ENCODE measurements at regions not wholly inside any gene's neighbourhood (a gene's known extent, or its start where the extent isn't known, plus 50 kb on each side); places are given as distances from the start of the nearest gene placed in this dataset.
A peak's percentile ranks its signal among the peaks of the same experiment; 100 is the strongest.

- H3K9ac ChIP-seq (ENCODE audit: low read depth, low read length), result no peak overlapping the region
- H3K4ac ChIP-seq (ENCODE audit: low read depth, low read length), result no peak overlapping the region
- WGBS, 2 experiments (ENCODE audit: extremely low coverage in 2 of 2, insufficient read length in 1 of 2), result no CpG with 5 or more reads among the region's 2 CpGs
- no peak overlapping the region for H2AK5ac ChIP-seq (ENCODE audit: low read depth, low read length)
- H3K27ac ChIP-seq (ENCODE audit: insufficient read depth, low read length), result no peak overlapping the region
- H3K18ac ChIP-seq (ENCODE audit: low read depth, low read length), result no peak overlapping the region
- no peaks in the 10 kb centered on the region for H3K27me3 ChIP-seq (ENCODE audit: control insufficient read depth, insufficient read depth, low read length)
- H2BK120ac ChIP-seq (ENCODE audit: low read depth, low read length), result no peak overlapping the region
- TF ChIP-seq MAFK (IDR thresholded peaks at IDR 0.05; ENCODE audit: low read depth, low read length) (peak; percentile 39), FOS (IDR thresholded peaks at IDR 0.05; ENCODE audit: low read depth, low read length) (no peak), SMC3 (IDR thresholded peaks at IDR 0.05; ENCODE audit: low read depth, low read length) (no peak)
- no peak overlapping the region for H4K91ac ChIP-seq (ENCODE audit: insufficient read depth, low read depth, low read length)
- H2BK20ac ChIP-seq (ENCODE audit: low read depth, low read length), result no peak overlapping the region
- H3K4me2 ChIP-seq (ENCODE audit: low read depth, low read length), result no peak overlapping the region
- no peak overlapping the region for H3K14ac ChIP-seq (replicated peaks; ENCODE audit: low read depth, low read length)
- no peaks in the 10 kb centered on the region for H3K9me1 ChIP-seq (ENCODE audit: insufficient read depth, low read length)
- no peak overlapping the region for H3K4me3 ChIP-seq (ENCODE audit: insufficient read depth, low read depth, low read length)
- no peaks in the 10 kb centered on the region for H3K9me3 ChIP-seq (ENCODE audit: control insufficient read depth, insufficient read depth, low read length)
- no peak overlapping the region for H4K5ac ChIP-seq (ENCODE audit: low read depth, low read length)
- CTCF ChIA-PET, result no interaction called here
- H4K8ac ChIP-seq (ENCODE audit: low read depth in 2 of 2, low read length in 2 of 2), result no peak overlapping the region
- intact Hi-C loops (cut with micrococcal nuclease) (no loop called here), in situ Hi-C loops (cut with MboI; ENCODE audit: low sequenced_read_pairs) (no loop called here), dilution Hi-C loops (cut with HindIII; ENCODE audit: low sequenced_read_pairs, unreplicated experiment) (no loop called here)
- no peak overlapping the region for H2AFZ ChIP-seq (replicated peaks; ENCODE audit: low read length, poor library complexity)
- no peak overlapping the region for H2BK5ac ChIP-seq (ENCODE audit: low read depth, low read length, poor library complexity, severe bottlenecking)
- no peaks in the 10 kb centered on the region for H3K79me1 ChIP-seq (ENCODE audit: low read depth in 1 of 2, low read length in 2 of 2)
- H4K20me1 ChIP-seq (ENCODE audit: insufficient read depth, low read length), result no peaks in the 10 kb centered on the region
- ATAC-seq (ENCODE audit: low read depth) (no peak), DNase-seq (no peak)
- POLR2A ChIA-PET (ENCODE audit: unreplicated experiment), result no interaction called here
- no TSS peak for BruUV-seq (replicated peaks)
- no peak overlapping the region for H2AK9ac ChIP-seq (replicated peaks; ENCODE audit: low read depth, low read length, poor library complexity)
- H2BK15ac ChIP-seq (ENCODE audit: low read depth, low read length), result no peak overlapping the region
- no peak overlapping the region for H3K56ac ChIP-seq (ENCODE audit: extremely low read depth, insufficient read depth, low read length)
- no peaks in the 10 kb centered on the region for H3K4me1 ChIP-seq (ENCODE audit: control insufficient read depth, insufficient read depth, low read length)
- no peak overlapping the region for H3K23ac ChIP-seq (ENCODE audit: low read depth, low read length)
- H3K36me3 ChIP-seq (ENCODE audit: control insufficient read depth, insufficient read depth, low read length), result no peaks in the 10 kb centered on the region
These were observed 329.7 kb upstream of the TYRP1 start for GRCh38 chr9:12363439-12363838.

All from IMR-90 (cell line).